PC-3 (cell line): ENCODE measurements at regions not wholly inside any gene's neighbourhood (a gene's known extent, or its start where the extent isn't known, plus 50 kb on each side); places are given as distances from the start of the nearest gene placed in this dataset.

Source experiments
- EZH2 ChIP-seq: fragments of 300-600 bp; sonication (generic); IDR thresholded peaks from one replicate; pipeline ENCODE4 v1.6.1; 2017; ENCODE audit warnings: antibody characterized with exemption, mild to moderate bottlenecking, low read length; ENCODE audit not compliant: unreplicated experiment
- EZH2phosphoT487 ChIP-seq: fragments of 300-600 bp; sonication (generic); IDR thresholded peaks from 2 replicates; pipeline ENCODE4 v1.6.1; 2018; ENCODE audit warnings: mild to moderate bottlenecking, antibody characterized with exemption, low read length, borderline replicate concordance
- TF ChIP-seq, protein P1 (sequence below): fragments of 300-600 bp; sonication (generic); conservative IDR thresholded peaks from 2 replicates; pipeline ENCODE4 v1.5.1; 2017; ENCODE audit warnings: antibody characterized with exemption, low read depth, mild to moderate bottlenecking, low read length

GRCh38 chr4:178781779-178782178, 1339.5 kb upstream of the AGA start:
- no peak for TF ChIP-seq EZH2phosphoT487
- TF ChIP-seq, protein P1, sequence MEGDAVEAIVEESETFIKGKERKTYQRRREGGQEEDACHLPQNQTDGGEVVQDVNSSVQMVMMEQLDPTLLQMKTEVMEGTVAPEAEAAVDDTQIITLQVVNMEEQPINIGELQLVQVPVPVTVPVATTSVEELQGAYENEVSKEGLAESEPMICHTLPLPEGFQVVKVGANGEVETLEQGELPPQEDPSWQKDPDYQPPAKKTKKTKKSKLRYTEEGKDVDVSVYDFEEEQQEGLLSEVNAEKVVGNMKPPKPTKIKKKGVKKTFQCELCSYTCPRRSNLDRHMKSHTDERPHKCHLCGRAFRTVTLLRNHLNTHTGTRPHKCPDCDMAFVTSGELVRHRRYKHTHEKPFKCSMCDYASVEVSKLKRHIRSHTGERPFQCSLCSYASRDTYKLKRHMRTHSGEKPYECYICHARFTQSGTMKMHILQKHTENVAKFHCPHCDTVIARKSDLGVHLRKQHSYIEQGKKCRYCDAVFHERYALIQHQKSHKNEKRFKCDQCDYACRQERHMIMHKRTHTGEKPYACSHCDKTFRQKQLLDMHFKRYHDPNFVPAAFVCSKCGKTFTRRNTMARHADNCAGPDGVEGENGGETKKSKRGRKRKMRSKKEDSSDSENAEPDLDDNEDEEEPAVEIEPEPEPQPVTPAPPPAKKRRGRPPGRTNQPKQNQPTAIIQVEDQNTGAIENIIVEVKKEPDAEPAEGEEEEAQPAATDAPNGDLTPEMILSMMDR: no peak
- no peak for TF ChIP-seq EZH2
